AG09309 (cell line): ENCODE measurements at regions not wholly inside any gene's neighbourhood (a gene's known extent, or its start where the extent isn't known, plus 50 kb on each side); places are given as distances from the start of the nearest gene placed in this dataset.

ENCODE experiments used
- DNase-seq: peaks from one replicate; pipeline ENCODE4 v3.0.0-alpha.2; 2010; ENCODE audit warnings: low read depth
- H3K4me3 ChIP-seq: 2 replicates; pipeline ENCODE4 v1.5.1; 2011; ENCODE audit warnings: mild to moderate bottlenecking, low read depth, low read length, moderate library complexity; ENCODE audit not compliant: control insufficient read depth
- TF ChIP-seq, protein P1 (sequence below): IDR thresholded peaks from 2 replicates; pipeline ENCODE4 v1.5.1; 2011; ENCODE audit warnings: mild to moderate bottlenecking, low read depth, low read length, inconsistent platforms; ENCODE audit not compliant: insufficient read depth, control insufficient read depth; ENCODE audit errors: missing control alignments

DNA sequence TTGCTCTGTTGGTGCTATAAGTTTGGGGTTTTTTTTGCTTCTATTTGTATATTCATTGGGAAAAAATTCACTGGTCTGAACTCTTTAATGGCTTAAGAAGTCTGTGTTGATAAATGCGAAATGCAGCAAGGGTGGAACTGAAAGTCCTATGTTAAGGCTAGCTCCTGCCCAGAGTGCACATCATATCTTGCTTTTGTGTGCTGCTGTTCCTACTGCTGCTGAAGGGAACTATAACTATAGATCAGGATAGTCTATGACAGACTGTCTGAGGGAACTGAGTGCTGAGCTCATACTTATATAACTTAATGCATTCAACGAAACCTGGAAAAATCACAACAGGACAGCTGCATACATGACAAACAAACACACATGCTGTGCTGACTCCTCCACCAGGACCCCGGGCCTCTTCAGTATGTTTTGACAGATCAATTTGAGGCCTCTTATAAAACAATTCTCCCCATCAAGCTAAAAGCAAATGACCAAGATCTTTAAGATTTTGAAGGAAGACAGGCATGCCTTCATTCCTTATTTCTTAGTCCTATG, 1031.5 kb upstream of the ADGRL2 start:
- TF ChIP-seq, protein P1, sequence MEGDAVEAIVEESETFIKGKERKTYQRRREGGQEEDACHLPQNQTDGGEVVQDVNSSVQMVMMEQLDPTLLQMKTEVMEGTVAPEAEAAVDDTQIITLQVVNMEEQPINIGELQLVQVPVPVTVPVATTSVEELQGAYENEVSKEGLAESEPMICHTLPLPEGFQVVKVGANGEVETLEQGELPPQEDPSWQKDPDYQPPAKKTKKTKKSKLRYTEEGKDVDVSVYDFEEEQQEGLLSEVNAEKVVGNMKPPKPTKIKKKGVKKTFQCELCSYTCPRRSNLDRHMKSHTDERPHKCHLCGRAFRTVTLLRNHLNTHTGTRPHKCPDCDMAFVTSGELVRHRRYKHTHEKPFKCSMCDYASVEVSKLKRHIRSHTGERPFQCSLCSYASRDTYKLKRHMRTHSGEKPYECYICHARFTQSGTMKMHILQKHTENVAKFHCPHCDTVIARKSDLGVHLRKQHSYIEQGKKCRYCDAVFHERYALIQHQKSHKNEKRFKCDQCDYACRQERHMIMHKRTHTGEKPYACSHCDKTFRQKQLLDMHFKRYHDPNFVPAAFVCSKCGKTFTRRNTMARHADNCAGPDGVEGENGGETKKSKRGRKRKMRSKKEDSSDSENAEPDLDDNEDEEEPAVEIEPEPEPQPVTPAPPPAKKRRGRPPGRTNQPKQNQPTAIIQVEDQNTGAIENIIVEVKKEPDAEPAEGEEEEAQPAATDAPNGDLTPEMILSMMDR: no peak
- DNase-seq: no peak
- no peak overlapping the region for H3K4me3 ChIP-seq

DNA sequence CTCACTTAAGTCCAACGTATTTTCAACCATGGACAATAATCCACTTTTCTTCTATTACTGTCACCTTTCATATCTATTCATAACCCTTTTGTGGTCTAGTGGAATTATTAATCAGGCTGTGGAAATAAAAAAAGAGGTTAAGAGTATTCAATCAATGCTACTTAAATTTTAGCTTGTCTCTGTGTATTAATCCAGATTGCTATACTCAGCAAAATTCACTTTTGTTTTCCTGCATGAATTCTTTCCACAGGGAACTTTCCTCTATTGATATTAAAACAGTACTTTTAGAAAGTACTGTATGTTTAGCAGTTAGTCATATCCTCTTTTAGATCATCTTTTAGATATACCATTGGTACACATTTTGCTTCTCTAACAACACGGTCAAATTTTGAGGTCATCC, 1033.0 kb upstream of the ADGRL2 start:
- DNase-seq: no peak
- TF ChIP-seq, protein P1: no peak
- H3K4me3 ChIP-seq: no peak overlapping the region

DNA sequence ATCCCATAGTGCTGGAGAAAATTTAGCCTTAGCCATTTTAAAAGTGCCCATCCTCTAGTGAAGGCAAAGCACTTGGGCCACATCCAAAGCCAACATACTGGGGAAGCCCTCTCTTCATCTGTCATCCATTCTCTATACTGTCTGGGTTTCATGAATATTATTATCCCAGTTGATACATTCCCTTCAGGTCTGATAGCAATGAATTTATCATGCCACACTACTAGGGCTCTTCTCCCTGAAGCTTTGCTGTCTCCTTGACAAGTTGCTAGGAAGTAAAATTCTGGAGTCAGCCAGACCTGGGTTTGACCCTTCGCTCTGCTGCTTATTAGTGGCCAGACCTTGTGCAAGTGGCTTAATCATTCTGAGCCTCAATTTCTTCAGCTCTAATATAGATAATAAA, 1041.4 kb upstream of the ADGRL2 start:
- H3K4me3 ChIP-seq: no peak overlapping the region
- no peak for DNase-seq
- TF ChIP-seq, protein P1: no peak

DNA sequence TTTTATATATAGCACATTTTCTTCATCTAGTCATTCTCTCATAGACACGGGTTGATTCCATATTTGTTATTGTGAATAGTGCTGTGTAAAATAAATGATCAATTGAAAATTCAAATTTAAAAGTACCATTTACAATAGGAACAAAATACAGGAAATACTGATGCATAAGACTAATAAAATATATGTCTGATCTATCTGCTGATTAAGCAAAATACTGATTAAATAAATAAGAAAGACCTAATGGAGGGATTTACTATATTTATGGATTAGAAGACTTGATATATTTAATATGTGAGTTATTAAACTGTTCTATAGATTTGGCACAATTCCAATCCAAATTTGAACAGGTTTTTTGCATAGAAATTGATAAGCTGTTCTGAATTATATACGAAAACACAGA, 1044.8 kb upstream of the ADGRL2 start:
- no peak overlapping the region for H3K4me3 ChIP-seq
- no peak for DNase-seq
- TF ChIP-seq, protein P1: no peak

DNA sequence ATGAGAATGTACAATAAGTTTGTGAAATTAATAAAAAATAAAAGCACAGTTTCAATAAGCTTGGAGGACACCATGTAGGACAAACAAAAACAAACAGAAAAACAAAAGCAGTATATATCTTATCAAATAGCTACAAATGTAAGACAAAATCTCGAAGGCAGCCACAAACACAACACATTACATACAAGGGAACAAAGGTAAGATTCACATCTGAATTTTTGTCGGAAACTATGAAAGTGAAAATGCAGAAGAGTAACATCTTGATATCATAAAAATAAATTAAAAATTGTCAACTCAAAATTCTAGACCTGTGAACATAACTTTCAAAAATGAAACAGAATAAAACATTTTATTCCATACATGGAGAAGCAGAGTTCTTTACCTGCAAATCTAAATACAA, 1049.5 kb upstream of the ADGRL2 start:
- DNase-seq: no peak
- H3K4me3 ChIP-seq: no peak overlapping the region
- TF ChIP-seq, protein P1: no peak

DNA sequence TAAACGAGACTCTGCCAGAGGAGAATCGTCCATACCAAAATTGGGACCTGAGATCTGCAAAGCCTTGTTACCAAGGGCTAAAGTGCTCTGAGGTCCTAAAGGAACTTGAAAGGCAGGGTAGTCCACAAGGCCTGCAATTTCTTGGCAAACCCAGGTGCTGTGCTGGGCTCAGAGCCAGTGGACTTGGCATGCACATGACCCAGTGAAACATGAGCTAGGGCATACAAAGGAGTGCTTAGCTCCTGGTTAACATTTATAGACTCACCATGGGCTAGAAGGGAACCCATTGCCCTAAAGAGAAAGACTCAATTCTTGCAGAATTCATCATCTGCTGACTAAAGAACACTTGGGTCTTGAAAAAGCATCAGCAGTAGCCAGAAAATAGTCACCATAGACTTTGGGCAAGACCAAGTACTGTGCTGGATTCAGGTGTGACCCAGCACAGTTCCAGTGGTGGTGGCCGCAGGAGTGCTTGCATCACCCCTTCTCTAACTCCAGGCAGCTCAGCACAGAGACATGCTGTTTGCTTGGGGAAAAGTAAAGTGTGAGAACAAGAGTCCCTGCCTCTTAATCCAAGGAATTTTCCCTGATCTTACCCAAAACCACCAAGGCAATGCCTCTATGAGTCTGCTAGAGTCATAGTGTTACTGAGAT, 1069.4 kb upstream of the ADGRL2 start:
- no peak overlapping the region for H3K4me3 ChIP-seq
- no peak for DNase-seq
- TF ChIP-seq, protein P1: no peak
